ENCODE measurements at regions not wholly inside any gene's neighbourhood (a gene's known extent, or its start where the extent isn't known, plus 50 kb on each side); places are given as distances from the start of the nearest gene placed in this dataset.

DNA sequence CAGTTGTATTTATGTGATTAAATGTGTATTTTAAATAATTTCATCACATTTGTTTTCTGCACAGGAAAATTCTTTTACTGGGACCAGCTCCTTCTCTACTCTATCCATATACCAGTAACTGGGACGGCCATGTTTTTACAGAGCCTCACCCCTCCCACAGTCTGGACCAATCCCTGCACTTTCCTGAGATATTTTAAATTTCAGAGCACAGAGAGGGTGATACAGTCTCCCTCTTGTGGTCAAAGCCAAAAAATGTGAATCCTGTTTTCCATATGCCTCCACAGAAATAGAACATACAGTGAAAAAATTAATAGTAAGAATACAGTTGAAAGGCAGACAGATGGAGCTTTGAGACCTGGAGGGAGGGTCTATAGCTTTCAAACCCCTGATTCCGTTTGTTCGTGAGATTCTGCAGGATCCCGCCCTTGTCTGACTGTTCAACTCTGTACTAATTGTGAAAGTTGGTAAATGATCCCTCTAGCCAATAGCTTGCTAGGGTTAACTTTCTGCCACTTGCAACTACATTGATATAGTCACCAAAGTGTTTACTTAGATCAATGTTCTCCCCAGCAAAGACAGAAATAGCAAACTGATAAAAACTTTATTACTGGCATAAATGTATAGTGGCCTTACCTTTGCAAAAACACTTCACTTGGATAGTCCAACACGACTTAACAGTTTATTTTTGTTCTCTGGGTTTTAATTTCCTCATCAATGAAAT lies 172.2 kb downstream of the PPARGC1A start:
- Histone ChIP-seq H3K4me1 (no peaks in the 10 kb centered on the region), H3K4me3 (no peak overlapping the region), H3K27me3 (no peaks in the 10 kb centered on the region), H3K36me3 (no peaks in the 10 kb centered on the region), H3K27ac (no peak overlapping the region), H3K9me3 (no peaks in the 10 kb centered on the region)
- intact Hi-C loops (cut with DNase I) = no loop called here
- TF ChIP-seq CTCF (IDR thresholded peaks at IDR 0.05) = peak in 1 of 4 experiments; percentile 37
- TF ChIP-seq EP300 (IDR thresholded peaks at IDR 0.05) = no peak
- DNase-seq = no peak
- WGBS, 2 donors = 18 to 66% methylated on average over 5 of the region's 5 CpGs

- no peaks in the 10 kb centered on the region for H3K4me1 ChIP-seq
- 97 to 98% methylated on average over 1 of the region's 1 CpG for WGBS, 2 donors
Measured at GRCh38 chr4:23710298-23710697, 179.5 kb downstream of the PPARGC1A start.

DNA sequence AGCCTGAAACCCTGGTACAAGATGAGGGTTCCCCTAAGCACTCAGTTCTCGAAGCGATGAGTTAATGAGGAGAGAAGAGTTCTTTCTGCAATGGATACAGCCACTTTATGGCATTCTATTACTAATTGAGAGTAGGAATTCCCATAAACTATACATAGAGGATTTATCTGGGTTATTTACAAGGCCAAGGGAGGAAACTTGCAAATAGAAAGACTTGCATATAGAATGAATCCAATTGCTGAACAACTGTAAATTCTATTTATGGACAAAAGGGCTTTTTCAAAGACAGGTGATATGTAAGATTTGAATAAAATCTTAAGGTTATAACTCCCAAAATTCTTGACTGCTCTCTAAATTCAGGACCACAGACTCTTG lies 182.2 kb downstream of the PPARGC1A start:
- no peaks in the 10 kb centered on the region for H3K27me3 ChIP-seq
- H3K9me3 ChIP-seq = no peaks in the 10 kb centered on the region
- H3K36me3 ChIP-seq = no peaks in the 10 kb centered on the region
- H3K27ac ChIP-seq = no peak overlapping the region
- no peak for DNase-seq
- no peak overlapping the region for H3K4me3 ChIP-seq
- WGBS, 2 donors = 92 to 96% methylated on average over 2 of the region's 2 CpGs
- H3K4me1 ChIP-seq = no peaks in the 10 kb centered on the region
- no peak for TF ChIP-seq POLR2AphosphoS5 (IDR thresholded peaks at IDR 0.05)
- no peak for TF ChIP-seq POLR2A (IDR thresholded peaks at IDR 0.05)
- no peak for TF ChIP-seq CTCF (IDR thresholded peaks at IDR 0.05)
- TF ChIP-seq EP300 (IDR thresholded peaks at IDR 0.05) = no peak
- intact Hi-C loops (cut with DNase I) = no loop called here

More at GRCh38 chr4:23710298-23710697, 179.5 kb downstream of the PPARGC1A start:
- DNase-seq = no peak
- intact Hi-C loops (cut with DNase I) = no loop called here
- Histone ChIP-seq H3K27ac (no peak overlapping the region), H3K36me3 (no peaks in the 10 kb centered on the region), H3K27me3 (no peaks in the 10 kb centered on the region), H3K4me3 (no peak overlapping the region), H3K9me3 (no peaks in the 10 kb centered on the region)
- TF ChIP-seq EP300 (IDR thresholded peaks at IDR 0.05) = no peak
- TF ChIP-seq CTCF (IDR thresholded peaks at IDR 0.05) = no peak
- no peak for TF ChIP-seq POLR2AphosphoS5 (IDR thresholded peaks at IDR 0.05)
- TF ChIP-seq POLR2A (IDR thresholded peaks at IDR 0.05) = no peak

GRCh38 chr4:23706972-23707651 lies 182.7 kb downstream of the PPARGC1A start:
- Histone ChIP-seq H3K4me3 (no peak overlapping the region), H3K27me3 (no peaks in the 10 kb centered on the region), H3K9me3 (no peaks in the 10 kb centered on the region), H3K4me1 (no peaks in the 10 kb centered on the region), H3K36me3 (no peaks in the 10 kb centered on the region), H3K27ac (no peak overlapping the region)
- intact Hi-C loops (cut with DNase I) = no loop called here
- WGBS, 2 donors = 83 to 84% methylated on average over 4 of the region's 4 CpGs
- DNase-seq = no peak
- TF ChIP-seq EP300 (IDR thresholded peaks at IDR 0.05) (no peak), CTCF (IDR thresholded peaks at IDR 0.05) (no peak), POLR2A (IDR thresholded peaks at IDR 0.05) (no peak), POLR2AphosphoS5 (IDR thresholded peaks at IDR 0.05) (no peak)
